GM12878 (cell line): ENCODE measurements at regions not wholly inside any gene's neighbourhood (a gene's known extent, or its start where the extent isn't known, plus 50 kb on each side); places are given as distances from the start of the nearest gene placed in this dataset.

Experiments
- EZH2 ChIP-seq: IDR thresholded peaks from 2 replicates; pipeline ENCODE4 v1.6.1; 2012; ENCODE audit warnings: low read depth, mild to moderate bottlenecking, control low read depth, inconsistent platforms, low read length, borderline replicate concordance; ENCODE audit not compliant: control insufficient read depth
- FOXM1 ChIP-seq: IDR thresholded peaks from 2 replicates; pipeline ENCODE4 v1.6.1; 2012; ENCODE audit warnings: low read depth, mild to moderate bottlenecking, inconsistent platforms, low read length, moderate library complexity
- MAX ChIP-seq: IDR thresholded peaks from 2 replicates; pipeline ENCODE4 v1.6.1; 2012; ENCODE audit warnings: low read depth, low read length, improper control_type of control experiment
- NRF1 ChIP-seq: conservative IDR thresholded peaks from 2 replicates; pipeline ENCODE4 v1.6.1; 2011; ENCODE audit warnings: mild to moderate bottlenecking, low read depth, low read length, improper control_type of control experiment
- REST ChIP-seq: IDR thresholded peaks from 2 replicates; pipeline ENCODE4 v1.6.1; 2012; ENCODE audit warnings: mild to moderate bottlenecking, low read depth, low read length

- TF ChIP-seq MAX (no peak), EZH2 (no peak), FOXM1 (no peak), REST (no peak), NRF1 (no peak)
These were observed 56.1 kb downstream of the PLXNA1 start for GRCh38 chr3:127038923-127039581.
